ENCODE measurements at regions not wholly inside any gene's neighbourhood (a gene's known extent, or its start where the extent isn't known, plus 50 kb on each side); places are given as distances from the start of the nearest gene placed in this dataset.

DNA sequence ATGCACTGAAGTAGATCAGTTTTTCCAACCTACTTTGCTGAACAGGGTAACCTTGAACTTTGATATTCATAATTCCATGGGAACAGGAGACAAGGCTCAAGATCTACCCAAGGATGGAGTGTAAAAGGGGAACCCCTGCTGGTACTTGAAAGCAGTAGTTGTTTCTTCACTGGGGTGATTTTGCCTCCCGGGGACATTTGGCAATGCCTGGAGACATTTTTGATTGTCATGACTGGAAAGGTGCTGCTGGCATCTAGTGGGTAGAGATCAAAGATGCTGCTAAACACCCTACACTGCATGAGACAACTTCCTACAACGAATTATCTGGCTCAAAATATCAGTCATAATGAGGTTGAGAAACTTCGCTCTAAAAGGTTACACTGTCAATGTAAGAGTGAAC is 214.8 kb upstream of the CTBP2 start:
- TF ChIP-seq, protein P1, sequence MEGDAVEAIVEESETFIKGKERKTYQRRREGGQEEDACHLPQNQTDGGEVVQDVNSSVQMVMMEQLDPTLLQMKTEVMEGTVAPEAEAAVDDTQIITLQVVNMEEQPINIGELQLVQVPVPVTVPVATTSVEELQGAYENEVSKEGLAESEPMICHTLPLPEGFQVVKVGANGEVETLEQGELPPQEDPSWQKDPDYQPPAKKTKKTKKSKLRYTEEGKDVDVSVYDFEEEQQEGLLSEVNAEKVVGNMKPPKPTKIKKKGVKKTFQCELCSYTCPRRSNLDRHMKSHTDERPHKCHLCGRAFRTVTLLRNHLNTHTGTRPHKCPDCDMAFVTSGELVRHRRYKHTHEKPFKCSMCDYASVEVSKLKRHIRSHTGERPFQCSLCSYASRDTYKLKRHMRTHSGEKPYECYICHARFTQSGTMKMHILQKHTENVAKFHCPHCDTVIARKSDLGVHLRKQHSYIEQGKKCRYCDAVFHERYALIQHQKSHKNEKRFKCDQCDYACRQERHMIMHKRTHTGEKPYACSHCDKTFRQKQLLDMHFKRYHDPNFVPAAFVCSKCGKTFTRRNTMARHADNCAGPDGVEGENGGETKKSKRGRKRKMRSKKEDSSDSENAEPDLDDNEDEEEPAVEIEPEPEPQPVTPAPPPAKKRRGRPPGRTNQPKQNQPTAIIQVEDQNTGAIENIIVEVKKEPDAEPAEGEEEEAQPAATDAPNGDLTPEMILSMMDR (conservative IDR thresholded peaks at IDR 0.05; ENCODE audit: low read length) = 0 out of 2 replicates have a peak, but pooled peaks have one; percentile 18
- TF ChIP-seq EZH2phosphoT487 (IDR thresholded peaks at IDR 0.05; ENCODE audit: borderline replicate concordance, low read depth, low read length) = no peak

All from OCI-LY7 (cell line).